Brain microvascular endothelial cell (primary cell): ENCODE measurements at regions not wholly inside any gene's neighbourhood (a gene's known extent, or its start where the extent isn't known, plus 50 kb on each side); places are given as distances from the start of the nearest gene placed in this dataset.

Source experiments
- DNase-seq: peaks from one replicate; pipeline ENCODE4 v3.0.0-alpha.2; 2020
- H3K27ac ChIP-seq: fragments of 250-450 bp; sonication (Bioruptor Pico); 2 replicates; pipeline ENCODE4 v1.5.1; 2020; ENCODE audit warnings: mild to moderate bottlenecking, moderate library complexity
- H3K27me3 ChIP-seq: fragments of 250-450 bp; sonication (Bioruptor Pico); replicated peaks from 2 replicates; pipeline ENCODE4 v1.5.1; 2020; ENCODE audit warnings: mild to moderate bottlenecking
- H3K36me3 ChIP-seq: fragments of 250-450 bp; sonication (Bioruptor Pico); replicated peaks from 2 replicates; pipeline ENCODE4 v1.5.1; 2020; ENCODE audit warnings: mild to moderate bottlenecking
- H3K4me3 ChIP-seq: 2 replicates; pipeline ENCODE4 v1.5.1; 2011; ENCODE audit warnings: low read depth, mild to moderate bottlenecking, control low read depth, low read length, moderate library complexity
- in situ Hi-C: cut with HindIII; loops from 2 replicates; pipeline ENCODE4 v1.10.0; 2017; ENCODE audit warnings: low sequenced_read_pairs, low pct_ligation_motif_present
- TF ChIP-seq, protein P1 (sequence below): IDR thresholded peaks from 2 replicates; pipeline ENCODE4 v1.5.1; 2011; ENCODE audit warnings: low read depth, mild to moderate bottlenecking, moderate library complexity, low read length, control low read depth, inconsistent platforms; ENCODE audit errors: missing control alignments

DNA sequence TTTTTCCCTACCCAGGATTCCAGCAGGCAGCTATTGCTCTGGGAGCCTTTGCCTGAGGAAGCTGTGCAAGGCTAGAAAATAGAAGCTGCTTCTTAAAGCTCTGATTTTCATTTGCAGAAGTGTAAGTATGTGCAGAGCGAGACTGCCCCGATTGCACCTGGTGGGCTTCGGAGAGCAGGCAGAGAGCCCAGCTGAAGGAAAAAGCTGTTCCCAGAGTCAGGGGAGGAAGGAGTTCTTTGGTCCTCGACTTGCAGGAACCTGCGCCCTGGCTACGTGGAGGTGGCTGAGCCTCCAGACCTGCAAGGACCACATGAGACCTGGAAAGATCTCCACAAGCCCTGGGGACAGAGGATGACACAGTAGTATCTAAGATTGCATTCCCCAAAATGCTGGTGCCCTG, 235.0 kb upstream of the ARGLU1 start:
- no peak for DNase-seq
- no peaks in the 10 kb centered on the region for H3K27me3 ChIP-seq
- TF ChIP-seq, protein P1, sequence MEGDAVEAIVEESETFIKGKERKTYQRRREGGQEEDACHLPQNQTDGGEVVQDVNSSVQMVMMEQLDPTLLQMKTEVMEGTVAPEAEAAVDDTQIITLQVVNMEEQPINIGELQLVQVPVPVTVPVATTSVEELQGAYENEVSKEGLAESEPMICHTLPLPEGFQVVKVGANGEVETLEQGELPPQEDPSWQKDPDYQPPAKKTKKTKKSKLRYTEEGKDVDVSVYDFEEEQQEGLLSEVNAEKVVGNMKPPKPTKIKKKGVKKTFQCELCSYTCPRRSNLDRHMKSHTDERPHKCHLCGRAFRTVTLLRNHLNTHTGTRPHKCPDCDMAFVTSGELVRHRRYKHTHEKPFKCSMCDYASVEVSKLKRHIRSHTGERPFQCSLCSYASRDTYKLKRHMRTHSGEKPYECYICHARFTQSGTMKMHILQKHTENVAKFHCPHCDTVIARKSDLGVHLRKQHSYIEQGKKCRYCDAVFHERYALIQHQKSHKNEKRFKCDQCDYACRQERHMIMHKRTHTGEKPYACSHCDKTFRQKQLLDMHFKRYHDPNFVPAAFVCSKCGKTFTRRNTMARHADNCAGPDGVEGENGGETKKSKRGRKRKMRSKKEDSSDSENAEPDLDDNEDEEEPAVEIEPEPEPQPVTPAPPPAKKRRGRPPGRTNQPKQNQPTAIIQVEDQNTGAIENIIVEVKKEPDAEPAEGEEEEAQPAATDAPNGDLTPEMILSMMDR: no peak
- no peak overlapping the region for H3K27ac ChIP-seq
- no peak overlapping the region for H3K4me3 ChIP-seq
- H3K36me3 ChIP-seq: no peaks in the 10 kb centered on the region
- in situ Hi-C loops: no loop called here

DNA sequence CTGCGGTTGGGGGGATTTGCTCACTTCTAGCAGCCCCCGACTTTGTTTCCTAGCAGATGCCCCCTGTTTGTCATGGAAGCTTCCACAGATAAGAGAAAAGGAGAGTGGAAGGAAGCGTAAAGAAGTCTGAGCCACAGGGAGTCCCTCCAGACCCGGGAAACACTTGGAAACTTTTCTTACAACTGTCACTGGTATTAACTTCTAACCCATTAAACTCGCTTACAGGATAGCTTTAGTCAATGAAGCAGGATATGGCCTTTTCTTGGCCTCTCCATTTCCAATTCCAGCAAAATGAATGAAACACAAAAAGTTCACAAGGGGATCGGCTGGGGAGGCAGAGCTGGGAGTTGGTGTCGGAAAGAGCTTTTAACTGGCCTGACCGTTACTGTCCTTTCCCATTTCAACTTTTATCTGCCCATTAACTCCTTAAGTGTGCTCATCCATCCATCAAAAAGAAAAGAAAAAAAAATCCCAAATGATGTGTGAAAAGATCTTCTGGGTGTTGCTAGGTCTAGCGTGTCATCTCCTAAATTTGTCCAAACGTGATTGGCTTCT, 231.9 kb upstream of the ARGLU1 start:
- H3K27ac ChIP-seq: no peak overlapping the region
- TF ChIP-seq, protein P1: no peak
- no peak overlapping the region for H3K4me3 ChIP-seq
- H3K36me3 ChIP-seq: no peaks in the 10 kb centered on the region
- in situ Hi-C loops: no loop called here
- no peaks in the 10 kb centered on the region for H3K27me3 ChIP-seq
- no peak for DNase-seq

DNA sequence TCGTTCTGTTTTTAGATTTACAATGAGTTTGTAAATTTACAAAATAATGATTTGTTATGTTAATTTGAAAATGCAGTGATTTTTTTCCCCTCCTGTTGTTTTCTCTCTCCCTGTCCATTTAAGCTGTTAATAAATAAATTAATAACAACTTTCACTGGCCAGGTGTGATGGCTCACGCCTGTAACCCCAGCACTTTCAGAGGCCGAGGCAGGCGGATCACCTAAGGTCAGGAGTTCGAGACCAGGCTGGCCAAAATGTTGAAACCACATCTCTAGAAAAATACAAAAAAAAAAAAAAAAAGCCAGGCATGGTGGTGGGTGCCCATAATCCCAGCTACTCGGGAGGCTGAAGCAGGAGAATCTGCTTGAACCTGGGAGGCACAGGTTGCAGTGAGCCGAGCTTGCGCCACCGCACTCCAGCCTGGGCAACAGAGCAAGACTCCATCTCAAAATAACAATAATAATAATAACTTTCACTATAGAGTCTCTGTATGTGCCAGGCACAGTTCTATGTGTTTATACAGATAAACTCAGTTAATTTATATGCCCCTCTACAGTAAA, 229.2 kb upstream of the ARGLU1 start:
- no peak for DNase-seq
- Histone ChIP-seq H3K36me3 (no peaks in the 10 kb centered on the region), H3K4me3 (no peak overlapping the region), H3K27me3 (no peaks in the 10 kb centered on the region), H3K27ac (no peak overlapping the region)
- TF ChIP-seq, protein P1: no peak
- in situ Hi-C loops: no loop called here

DNA sequence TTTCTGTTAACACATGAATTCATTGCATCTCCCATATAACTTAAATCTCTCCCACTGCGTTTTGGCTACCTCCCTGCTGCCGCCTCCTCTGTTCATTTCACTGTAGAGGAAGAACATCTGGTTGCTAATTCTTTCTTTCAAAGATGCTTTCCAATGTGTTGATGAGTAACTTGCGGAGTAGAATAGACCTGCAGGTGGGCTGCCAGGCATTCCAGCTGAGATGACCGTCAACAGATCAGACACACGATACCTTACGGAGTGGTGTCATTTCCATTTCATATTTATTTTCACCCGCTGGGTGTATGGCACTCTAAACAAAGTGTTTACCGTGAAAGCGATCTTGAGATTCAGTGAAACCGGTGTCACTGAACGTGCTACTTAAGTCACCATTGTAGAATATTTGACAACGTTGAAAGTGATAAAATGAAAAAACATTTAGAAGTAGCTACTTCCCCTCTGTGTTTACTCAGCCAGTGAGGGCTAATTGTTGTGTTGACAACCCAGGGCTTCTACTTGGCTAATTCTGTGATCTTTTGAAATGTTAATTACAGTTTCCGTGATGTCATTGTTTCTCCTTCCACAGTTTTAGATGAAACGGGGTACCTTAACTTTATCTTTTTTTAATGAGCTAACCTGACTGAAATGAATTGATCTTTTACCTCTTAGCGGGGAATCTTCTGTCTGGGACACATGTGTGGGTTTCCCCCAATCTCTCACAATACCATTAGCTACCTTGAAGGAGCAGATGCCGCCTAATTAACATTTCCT, 228.5 kb upstream of the ARGLU1 start:
- in situ Hi-C loops: no loop called here
- no peak for DNase-seq
- no peaks in the 10 kb centered on the region for H3K36me3 ChIP-seq
- H3K27ac ChIP-seq: no peak overlapping the region
- TF ChIP-seq, protein P1: no peak
- no peaks in the 10 kb centered on the region for H3K27me3 ChIP-seq
- H3K4me3 ChIP-seq: peak overlapping the region; percentile 35

DNA sequence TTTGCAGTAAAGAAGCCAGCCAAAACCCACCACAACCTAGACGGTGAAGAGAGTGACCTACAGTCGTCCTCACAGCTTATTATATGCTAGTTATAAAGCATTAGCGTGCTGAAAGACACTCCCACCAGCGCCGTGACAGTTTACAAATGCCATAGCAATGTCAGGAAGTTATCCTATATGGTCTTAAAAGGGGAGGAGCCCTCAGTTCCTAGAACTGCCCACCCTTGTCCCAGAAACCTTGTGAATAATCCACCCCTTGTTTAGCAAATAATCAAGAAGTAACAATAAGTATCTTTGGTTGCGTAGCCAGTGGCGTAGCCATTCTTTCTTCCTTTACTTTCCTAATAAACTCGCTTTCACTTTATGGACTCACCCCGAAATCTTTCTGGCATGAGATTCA, 227.9 kb upstream of the ARGLU1 start:
- in situ Hi-C loops: no loop called here
- Histone ChIP-seq H3K4me3 (peak overlapping the region; percentile 35), H3K36me3 (no peaks in the 10 kb centered on the region), H3K27ac (no peak overlapping the region), H3K27me3 (no peaks in the 10 kb centered on the region)
- TF ChIP-seq, protein P1: no peak
- peak; percentile 4 for DNase-seq
